H9 (cell line): ENCODE measurements at regions not wholly inside any gene's neighbourhood (a gene's known extent, or its start where the extent isn't known, plus 50 kb on each side); places are given as distances from the start of the nearest gene placed in this dataset.

ENCODE experiments used
- DNase-seq: peaks from one replicate; pipeline ENCODE4 v3.0.0-alpha.2; 2017
- H2AFZ ChIP-seq: one replicate; pipeline ENCODE4 v1.6.1; 2013; ENCODE audit warnings: mild to moderate bottlenecking, low read length, control low read depth, moderate library complexity
- H2AK5ac ChIP-seq: 2 replicates; pipeline ENCODE4 v1.6.1; 2013; ENCODE audit warnings: low read length, control low read depth, mixed read lengths; ENCODE audit not compliant: insufficient read length
- H2BK120ac ChIP-seq: one replicate; pipeline ENCODE4 v1.6.1; 2013; ENCODE audit warnings: low read depth, mild to moderate bottlenecking, low read length, control low read depth, inconsistent platforms; ENCODE audit not compliant: poor library complexity, severe bottlenecking
- H2BK12ac ChIP-seq: 2 replicates; pipeline ENCODE4 v1.6.1; 2013; ENCODE audit warnings: low read length, control low read depth, mixed read lengths, low read depth; ENCODE audit not compliant: insufficient read length
- H2BK15ac ChIP-seq: 2 replicates; pipeline ENCODE4 v1.6.1; 2013; ENCODE audit warnings: low read depth, low read length, control low read depth
- H2BK20ac ChIP-seq: one replicate; pipeline ENCODE4 v1.6.1; 2013; ENCODE audit warnings: low read depth, mild to moderate bottlenecking, low read length, control low read depth, inconsistent platforms; ENCODE audit not compliant: poor library complexity, severe bottlenecking
- H2BK5ac ChIP-seq: 2 replicates; pipeline ENCODE4 v1.6.1; 2013; ENCODE audit warnings: low read length, control low read depth, mixed read lengths; ENCODE audit not compliant: insufficient read length
- H3K14ac ChIP-seq: 2 replicates; pipeline ENCODE4 v1.6.1; 2013; ENCODE audit warnings: low read length, control low read depth; ENCODE audit not compliant: insufficient read depth
- H3K18ac ChIP-seq: 2 replicates; pipeline ENCODE4 v1.6.1; 2013; ENCODE audit warnings: low read depth, mild to moderate bottlenecking, mixed read lengths, low read length, control low read depth; ENCODE audit not compliant: insufficient read length
- H3K23ac ChIP-seq: 2 replicates; pipeline ENCODE4 v1.6.1; 2013; ENCODE audit warnings: low read length, control low read depth, mixed read lengths, low read depth; ENCODE audit not compliant: insufficient read length
- H3K23me2 ChIP-seq: 2 replicates; pipeline ENCODE4 v1.6.1; 2013; ENCODE audit warnings: low read depth, mild to moderate bottlenecking, mixed read lengths, low read length, control low read depth; ENCODE audit not compliant: insufficient read length, poor library complexity, severe bottlenecking
- H3K27ac ChIP-seq: 2 replicates; pipeline ENCODE4 v1.5.1; 2013; ENCODE audit warnings: low read length, control low read depth, mixed read lengths, low read depth; ENCODE audit not compliant: insufficient read length
- H3K27me3 ChIP-seq: 2 replicates; pipeline ENCODE4 v1.6.1; 2013; ENCODE audit warnings: low read length, control low read depth, inconsistent platforms; ENCODE audit not compliant: insufficient read depth
- H3K4ac ChIP-seq: 2 replicates; pipeline ENCODE4 v1.6.1; 2013; ENCODE audit warnings: low read depth, mild to moderate bottlenecking, control low read depth, inconsistent platforms, low read length, moderate library complexity
- H3K4me1 ChIP-seq: 2 replicates; pipeline ENCODE4 v1.6.1; 2013; ENCODE audit warnings: low read length, control low read depth, inconsistent platforms; ENCODE audit not compliant: insufficient read depth
- H3K4me2 ChIP-seq: 2 replicates; pipeline ENCODE4 v1.6.1; 2013; ENCODE audit warnings: low read length, control low read depth, mixed read lengths; ENCODE audit not compliant: insufficient read length, insufficient read depth
- H3K56ac ChIP-seq: 2 replicates; pipeline ENCODE4 v1.6.1; 2013; ENCODE audit warnings: low read depth, mild to moderate bottlenecking, mixed read lengths, low read length, control low read depth; ENCODE audit not compliant: insufficient read length
- H3K79me1 ChIP-seq: 2 replicates; pipeline ENCODE4 v1.6.1; 2013; ENCODE audit warnings: low read depth, mild to moderate bottlenecking, moderate library complexity, low read length, control low read depth, inconsistent platforms; ENCODE audit not compliant: insufficient read depth, poor library complexity, severe bottlenecking
- H3K79me2 ChIP-seq: 2 replicates; pipeline ENCODE4 v1.6.1; 2013; ENCODE audit warnings: low read length, control low read depth, inconsistent platforms; ENCODE audit not compliant: insufficient read depth
- H3K9ac ChIP-seq: 2 replicates; pipeline ENCODE4 v1.6.1; 2013; ENCODE audit warnings: low read length, control low read depth, mixed read lengths; ENCODE audit not compliant: insufficient read length; ENCODE audit errors: extremely low read depth
- H3K9me3 ChIP-seq: one replicate; pipeline ENCODE4 v1.6.1; 2013; ENCODE audit warnings: low read depth, low read length, inconsistent platforms; ENCODE audit not compliant: control insufficient read depth
- H3T11ph ChIP-seq: one replicate; pipeline ENCODE4 v1.6.1; 2013; ENCODE audit warnings: mild to moderate bottlenecking, low read length, control low read depth, inconsistent platforms
- H4K20me1 ChIP-seq: one replicate; pipeline ENCODE4 v1.6.1; 2013; ENCODE audit not compliant: control insufficient read depth, insufficient read length, insufficient read depth
- H4K5ac ChIP-seq: 2 replicates; pipeline ENCODE4 v1.6.1; 2013; ENCODE audit warnings: low read depth, mild to moderate bottlenecking, mixed read lengths, low read length, control low read depth; ENCODE audit not compliant: insufficient read length
- H4K8ac ChIP-seq: replicated peaks from 2 replicates; pipeline ENCODE4 v1.6.1; 2013; ENCODE audit warnings: low read length, control low read depth, mixed read lengths, low read depth; ENCODE audit not compliant: insufficient read length
- H4K91ac ChIP-seq: 2 replicates; pipeline ENCODE4 v1.6.1; 2013; ENCODE audit warnings: low read depth, mild to moderate bottlenecking, moderate library complexity, mixed read lengths, low read length, control low read depth; ENCODE audit not compliant: insufficient read length
- H3K27ac Mint-ChIP-seq, 3 experiments: 2 replicates in 2 of 3; 3 replicates in 1 of 3; pipeline ENCODE4 v1.8.0; 2020 to 2021; ENCODE audit warnings: mixed read lengths in 3 of 3, mild to moderate bottlenecking in 1 of 3, moderate library complexity in 1 of 3
- H3K27me3 Mint-ChIP-seq: 2 replicates; pipeline ENCODE4 v1.8.0; 2021; ENCODE audit warnings: low read depth, mild to moderate bottlenecking, moderate library complexity, mixed read lengths
- H3K36me3 Mint-ChIP-seq, 3 experiments: 2 replicates in 2 of 3; 3 replicates in 1 of 3; pipeline ENCODE4 v1.8.0; 2020 to 2021; ENCODE audit warnings: low read depth in 3 of 3, mixed read lengths in 3 of 3; ENCODE audit not compliant: insufficient read depth in 1 of 3
- H3K4me1 Mint-ChIP-seq, 2 experiments: 2 replicates each; pipeline ENCODE4 v1.8.0; 2020; ENCODE audit warnings: mixed read lengths in 2 of 2
- H3K4me3 Mint-ChIP-seq, 2 experiments: 2 replicates in 1 of 2; 3 replicates in 1 of 2; pipeline ENCODE4 v1.8.0; 2020 to 2021; ENCODE audit warnings: mild to moderate bottlenecking in 2 of 2, mixed read lengths in 2 of 2, moderate library complexity in 1 of 2
- H3K9me3 Mint-ChIP-seq, 2 experiments: 2 replicates in 1 of 2; 3 replicates in 1 of 2; pipeline ENCODE4 v1.8.0; 2020; ENCODE audit warnings: mild to moderate bottlenecking in 2 of 2, mixed read lengths in 2 of 2, moderate library complexity in 1 of 2
- WGBS: extraction: QIAGEN DNeasy Blood & Tissue Kit; methylation state at CpG from one replicate; pipeline ENCODE4 v1.1.7; 2013; ENCODE audit warnings: missing lambda C conversion rate, low lambda C conversion rate, mixed read lengths; ENCODE audit not compliant: insufficient read length; ENCODE audit errors: extremely low coverage; 5-methylcytosine and 5-hydroxymethylcytosine counted together
- TF ChIP-seq, protein P1 (sequence below): fragments of 200-600 bp; sonication (generic); conservative IDR thresholded peaks from 3 replicates; pipeline ENCODE4 v1.8.0; 2021; ENCODE audit warnings: antibody characterized with exemption, mild to moderate bottlenecking

DNA sequence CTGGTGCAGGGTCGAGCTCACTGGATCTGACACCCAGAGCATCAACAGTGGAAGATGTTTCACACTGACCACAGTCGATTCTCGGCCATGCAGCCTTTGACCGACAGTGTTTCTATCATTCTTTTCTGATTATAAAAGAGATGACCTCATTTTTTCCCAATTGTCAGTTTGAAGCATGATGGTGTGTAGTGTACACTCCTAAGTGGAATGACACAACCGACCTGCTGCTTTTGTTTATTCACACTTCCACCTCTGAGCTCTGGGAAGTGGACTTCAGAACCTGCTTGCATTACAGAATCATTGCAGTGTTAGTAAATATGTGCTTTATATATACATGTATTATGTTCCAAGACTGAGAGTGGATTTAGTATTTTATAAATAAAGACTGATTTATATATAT is 128.6 kb downstream of the IRX2 start:
- Histone ChIP-seq H3K9ac (no peak overlapping the region), H4K20me1 (no peaks in the 10 kb centered on the region), H3K4me2 (no peak overlapping the region), H2BK20ac (no peak overlapping the region), H4K8ac (no peak overlapping the region), H2AFZ (no peak overlapping the region), H4K5ac (no peak overlapping the region), H3K23ac (no peak overlapping the region), H2BK120ac (no peak overlapping the region), H2BK15ac (no peak overlapping the region), H3T11ph (no peak overlapping the region), H3K4ac (no peak overlapping the region), H3K56ac (no peak overlapping the region), H3K27ac (no peak overlapping the region), H2BK12ac (no peak overlapping the region), H3K18ac (no peak overlapping the region), H4K91ac (no peak overlapping the region), H3K79me2 (no peaks in the 10 kb centered on the region), H3K27me3 (no peaks in the 10 kb centered on the region), H3K23me2 (no peaks in the 10 kb centered on the region), H3K14ac (no peak overlapping the region), H3K9me3 (no peaks in the 10 kb centered on the region), H3K79me1 (no peaks in the 10 kb centered on the region), H2AK5ac (no peak overlapping the region), H3K4me1 (no peaks in the 10 kb centered on the region), H2BK5ac (no peak overlapping the region)
- no peak overlapping the region for H3K27ac Mint-ChIP-seq
- H3K27me3 Mint-ChIP-seq: peaks cover 6% of the 10 kb centered on the region
- H3K36me3 Mint-ChIP-seq: no peaks in the 10 kb centered on the region
- H3K9me3 Mint-ChIP-seq: 0 out of 5 replicates have a peak, but pooled peaks cover 0 to 3% of the 10 kb centered on the region in 2 experiments
- DNase-seq: no peak
- TF ChIP-seq, protein P1, sequence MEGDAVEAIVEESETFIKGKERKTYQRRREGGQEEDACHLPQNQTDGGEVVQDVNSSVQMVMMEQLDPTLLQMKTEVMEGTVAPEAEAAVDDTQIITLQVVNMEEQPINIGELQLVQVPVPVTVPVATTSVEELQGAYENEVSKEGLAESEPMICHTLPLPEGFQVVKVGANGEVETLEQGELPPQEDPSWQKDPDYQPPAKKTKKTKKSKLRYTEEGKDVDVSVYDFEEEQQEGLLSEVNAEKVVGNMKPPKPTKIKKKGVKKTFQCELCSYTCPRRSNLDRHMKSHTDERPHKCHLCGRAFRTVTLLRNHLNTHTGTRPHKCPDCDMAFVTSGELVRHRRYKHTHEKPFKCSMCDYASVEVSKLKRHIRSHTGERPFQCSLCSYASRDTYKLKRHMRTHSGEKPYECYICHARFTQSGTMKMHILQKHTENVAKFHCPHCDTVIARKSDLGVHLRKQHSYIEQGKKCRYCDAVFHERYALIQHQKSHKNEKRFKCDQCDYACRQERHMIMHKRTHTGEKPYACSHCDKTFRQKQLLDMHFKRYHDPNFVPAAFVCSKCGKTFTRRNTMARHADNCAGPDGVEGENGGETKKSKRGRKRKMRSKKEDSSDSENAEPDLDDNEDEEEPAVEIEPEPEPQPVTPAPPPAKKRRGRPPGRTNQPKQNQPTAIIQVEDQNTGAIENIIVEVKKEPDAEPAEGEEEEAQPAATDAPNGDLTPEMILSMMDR: no peak
- no peak overlapping the region for H3K4me3 Mint-ChIP-seq
- H3K4me1 Mint-ChIP-seq: no peaks in the 10 kb centered on the region
- no CpG with 5 or more reads among the region's 5 CpGs for WGBS
